DND-41 (cell line): ENCODE measurements at regions not wholly inside any gene's neighbourhood (a gene's known extent, or its start where the extent isn't known, plus 50 kb on each side); places are given as distances from the start of the nearest gene placed in this dataset.

ENCODE experiments used
- CTCF ChIP-seq: IDR thresholded peaks from 2 replicates; pipeline ENCODE4 v1.5.1; 2012; ENCODE audit warnings: borderline replicate concordance, low read length, moderate library complexity, mild to moderate bottlenecking; ENCODE audit not compliant: poor library complexity, severe bottlenecking; ENCODE audit errors: extremely low read depth
- EZH2 ChIP-seq: IDR thresholded peaks from 3 replicates; pipeline ENCODE4 v1.6.1; 2012; ENCODE audit warnings: borderline replicate concordance, low read depth, mild to moderate bottlenecking, moderate library complexity, low read length, inconsistent platforms; ENCODE audit not compliant: severe bottlenecking

GRCh38 chr4:60911127-60911526 lies 289.0 kb upstream of the ADGRL3 start:
- TF ChIP-seq CTCF, result no peak
- TF ChIP-seq EZH2, result no peak
